Lower lobe of right lung (tissue), 2 donors: ENCODE measurements at regions not wholly inside any gene's neighbourhood (a gene's known extent, or its start where the extent isn't known, plus 50 kb on each side); places are given as distances from the start of the nearest gene placed in this dataset.

Experiments used
- ATAC-seq, 2 donors: fragments of 200-7000 bp; cut with Tn5 transposase; one replicate each; pipeline ENCODE4 v1.9.1; 2020 to 2022; ENCODE audit warnings: mild to moderate bottlenecking in 2 of 2, moderate library complexity in 2 of 2
- DNase-seq: peaks from one replicate; pipeline ENCODE4 v3.0.0-alpha.2; 2020
- H3K27ac ChIP-seq: fragments of 200-600 bp; one replicate; pipeline ENCODE4 v1.8.0; 2022
- H3K27me3 ChIP-seq: fragments of 200-600 bp; one replicate; pipeline ENCODE4 v1.8.0; 2022; ENCODE audit warnings: low read depth
- H3K36me3 ChIP-seq: fragments of 200-600 bp; one replicate; pipeline ENCODE4 v1.8.0; 2022; ENCODE audit warnings: mild to moderate bottlenecking
- H3K4me1 ChIP-seq: fragments of 200-600 bp; one replicate; pipeline ENCODE4 v1.8.0; 2022
- H3K4me3 ChIP-seq: fragments of 200-600 bp; one replicate; pipeline ENCODE4 v1.8.0; 2022; ENCODE audit warnings: mild to moderate bottlenecking
- H3K9me3 ChIP-seq: fragments of 200-600 bp; one replicate; pipeline ENCODE4 v1.8.0; 2022
- intact Hi-C: fragments of 100-400 bp; cut with DNase I; formaldehyde crosslinking; loops from one replicate; pipeline ENCODE4 v1.11.0; 2022
- TF ChIP-seq, protein P1 (sequence below): fragments of 200-600 bp; IDR thresholded peaks from one replicate; pipeline ENCODE4 v1.8.0; 2022; ENCODE audit warnings: antibody characterized with exemption, mild to moderate bottlenecking
- donor health status: DM: no; HTN: yes; CAD: no; lungs with severe emphysema.

DNA sequence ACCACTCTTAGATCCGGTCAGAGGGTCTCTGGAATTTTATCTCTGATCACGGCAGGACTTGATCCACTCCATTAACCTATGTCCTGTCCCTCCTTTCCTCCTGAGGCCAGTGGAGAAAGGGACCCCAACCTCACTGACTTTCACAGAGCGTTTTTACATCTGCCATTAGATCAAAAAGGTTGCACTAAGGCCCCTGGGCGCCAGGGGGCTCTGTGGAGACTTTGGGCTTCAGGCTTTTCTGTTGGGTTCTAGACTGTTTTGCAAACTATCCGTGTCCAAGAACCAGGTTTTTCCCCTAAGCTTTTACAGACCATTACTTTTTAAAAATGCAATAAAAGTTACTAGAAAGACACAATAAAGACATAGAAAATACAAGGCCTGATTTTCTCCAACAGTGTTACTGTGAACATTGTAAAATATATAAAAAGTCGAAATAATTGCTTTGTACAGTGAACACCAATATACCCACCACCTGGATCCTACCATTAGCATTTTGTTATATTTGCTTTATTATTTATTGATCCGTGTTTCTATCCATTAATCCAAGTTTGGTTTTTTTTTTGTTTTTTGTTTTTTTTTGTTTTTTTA, 159.7 kb downstream of the POLR2M start:
- intact Hi-C loops, result loop anchor here (10.0 kb wide), 2 partner anchors 111 to 199 kb away; partner anchors contain the start of gene ALDH1A2

DNA sequence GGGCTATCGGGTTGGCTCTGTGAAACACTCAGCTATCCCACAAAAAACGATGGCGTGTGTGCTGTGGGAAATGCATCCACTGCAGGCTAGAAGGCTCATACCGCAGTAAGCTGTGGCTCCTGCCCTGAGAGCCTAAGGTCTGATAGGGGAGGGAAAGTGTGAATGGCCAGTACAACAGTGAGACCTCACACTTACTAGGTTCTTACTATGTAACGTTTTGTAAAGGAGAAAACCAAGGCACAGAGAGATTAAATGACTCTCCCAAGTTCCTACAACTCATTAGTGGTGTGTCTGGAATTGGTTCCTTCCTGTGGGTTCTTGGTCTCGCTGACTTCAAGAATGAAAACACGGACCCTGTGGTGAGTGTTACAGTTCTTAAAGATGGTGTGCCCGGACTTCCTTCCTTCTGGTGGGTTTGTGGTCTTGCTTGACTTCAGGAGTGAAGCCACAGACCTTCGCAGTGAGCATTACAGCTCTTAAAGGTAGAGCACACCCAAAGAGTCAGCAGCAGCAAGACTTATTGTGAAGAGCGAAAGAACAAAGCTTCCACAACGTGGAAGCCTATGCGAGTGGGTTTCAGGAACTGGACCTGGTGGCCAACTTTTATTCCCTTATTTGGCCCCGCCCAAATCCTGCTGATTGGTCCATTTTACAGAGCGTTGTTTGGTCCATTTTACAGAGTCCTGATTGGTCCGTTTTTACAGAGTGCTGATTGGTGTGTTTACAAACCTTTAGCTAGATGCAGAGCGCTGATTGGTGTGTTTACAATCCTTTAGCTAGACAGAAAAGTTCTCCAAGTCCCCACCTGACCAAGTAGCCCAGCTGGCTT, 161.7 kb downstream of the POLR2M start:
- Histone ChIP-seq H3K9me3 (no peaks in the 10 kb centered on the region), H3K4me3 (no peak overlapping the region), H3K36me3 (no peaks in the 10 kb centered on the region), H3K27ac (no peak overlapping the region), H3K27me3 (no peaks in the 10 kb centered on the region), H3K4me1 (no peaks in the 10 kb centered on the region)
- intact Hi-C loops, result loop anchor here (10.0 kb wide), 2 partner anchors 113 to 197 kb away; partner anchors contain the start of gene ALDH1A2
- no peak for DNase-seq
- no peak for ATAC-seq
- TF ChIP-seq, protein P1, sequence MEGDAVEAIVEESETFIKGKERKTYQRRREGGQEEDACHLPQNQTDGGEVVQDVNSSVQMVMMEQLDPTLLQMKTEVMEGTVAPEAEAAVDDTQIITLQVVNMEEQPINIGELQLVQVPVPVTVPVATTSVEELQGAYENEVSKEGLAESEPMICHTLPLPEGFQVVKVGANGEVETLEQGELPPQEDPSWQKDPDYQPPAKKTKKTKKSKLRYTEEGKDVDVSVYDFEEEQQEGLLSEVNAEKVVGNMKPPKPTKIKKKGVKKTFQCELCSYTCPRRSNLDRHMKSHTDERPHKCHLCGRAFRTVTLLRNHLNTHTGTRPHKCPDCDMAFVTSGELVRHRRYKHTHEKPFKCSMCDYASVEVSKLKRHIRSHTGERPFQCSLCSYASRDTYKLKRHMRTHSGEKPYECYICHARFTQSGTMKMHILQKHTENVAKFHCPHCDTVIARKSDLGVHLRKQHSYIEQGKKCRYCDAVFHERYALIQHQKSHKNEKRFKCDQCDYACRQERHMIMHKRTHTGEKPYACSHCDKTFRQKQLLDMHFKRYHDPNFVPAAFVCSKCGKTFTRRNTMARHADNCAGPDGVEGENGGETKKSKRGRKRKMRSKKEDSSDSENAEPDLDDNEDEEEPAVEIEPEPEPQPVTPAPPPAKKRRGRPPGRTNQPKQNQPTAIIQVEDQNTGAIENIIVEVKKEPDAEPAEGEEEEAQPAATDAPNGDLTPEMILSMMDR, result no peak

More for the DNA sequence above, 159.7 kb downstream of the POLR2M start:
- Histone ChIP-seq H3K4me3 (no peak overlapping the region), H3K9me3 (no peaks in the 10 kb centered on the region), H3K27me3 (no peaks in the 10 kb centered on the region), H3K36me3 (no peaks in the 10 kb centered on the region), H3K4me1 (no peaks in the 10 kb centered on the region), H3K27ac (no peak overlapping the region)
- peak; percentile 72 to 83 for ATAC-seq
- peak; percentile 77 for DNase-seq
- TF ChIP-seq, protein P1, result peak; percentile 58

DNA sequence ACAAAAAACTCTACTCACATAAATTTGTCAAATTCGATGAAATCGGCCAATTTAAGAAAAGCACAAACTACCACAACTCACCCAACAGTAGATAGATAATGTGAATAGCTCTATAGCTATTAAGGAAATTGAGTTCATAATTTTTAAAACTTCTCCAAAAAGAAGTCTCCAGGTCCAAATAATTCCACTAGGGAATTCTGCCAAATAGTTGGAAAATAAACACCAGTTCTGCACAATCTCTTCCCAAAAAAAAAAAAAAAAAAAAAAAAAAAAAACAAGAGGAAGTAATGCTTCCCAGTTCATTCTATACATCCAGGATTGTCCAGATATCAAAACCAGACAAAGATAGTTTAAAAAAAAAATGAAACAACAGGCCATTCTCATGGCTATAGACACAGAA, 164.2 kb downstream of the POLR2M start:
- Histone ChIP-seq H3K27me3 (no peaks in the 10 kb centered on the region), H3K36me3 (no peaks in the 10 kb centered on the region), H3K9me3 (peaks cover 10% of the 10 kb centered on the region), H3K4me3 (no peak overlapping the region), H3K4me1 (no peaks in the 10 kb centered on the region), H3K27ac (no peak overlapping the region)
- intact Hi-C loops, result no loop called here
- ATAC-seq (no peak), DNase-seq (no peak)
- TF ChIP-seq, protein P1, result no peak

DNA sequence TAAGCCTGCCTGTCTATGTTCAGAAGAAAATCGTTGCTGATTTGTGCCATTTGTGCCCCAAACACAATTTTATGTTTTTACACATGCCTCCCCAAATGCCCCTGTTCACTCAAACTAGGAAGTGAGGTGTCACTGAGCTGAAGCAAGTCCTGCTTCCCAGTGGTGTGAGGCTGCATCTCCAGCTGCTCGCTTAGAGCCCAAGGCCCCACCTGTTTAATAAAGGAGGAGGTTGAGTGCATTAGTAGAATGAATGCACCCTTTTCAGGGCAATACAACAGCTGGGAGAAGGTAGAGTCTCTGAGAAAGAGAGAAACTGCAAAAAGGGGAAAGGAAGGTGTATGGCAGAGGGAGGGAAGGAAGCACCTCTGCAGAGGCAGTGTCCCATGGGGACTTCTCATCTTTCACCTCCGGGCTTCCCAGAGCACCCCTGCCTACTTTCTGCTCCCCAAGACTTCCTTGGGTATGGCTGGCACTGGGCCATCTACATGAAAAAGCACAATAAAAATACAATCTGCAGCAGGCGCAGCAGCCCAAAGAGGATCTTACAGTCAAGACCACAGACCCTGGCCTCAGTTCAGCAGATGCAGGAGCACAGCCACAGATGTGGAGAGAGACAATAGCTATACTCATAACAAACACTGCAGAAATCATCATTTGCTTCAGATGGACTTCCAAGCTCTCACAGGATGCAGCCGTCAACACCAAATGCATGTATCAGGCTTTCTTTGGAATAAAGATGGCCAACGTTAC, 165.9 kb downstream of the POLR2M start:
- H3K9me3 ChIP-seq, result peaks cover 10% of the 10 kb centered on the region
- no peaks in the 10 kb centered on the region for H3K36me3 ChIP-seq
- no peak for ATAC-seq
- H3K27me3 ChIP-seq, result no peaks in the 10 kb centered on the region
- no peak for DNase-seq
- TF ChIP-seq, protein P1, result no peak
- no peak overlapping the region for H3K27ac ChIP-seq
- H3K4me3 ChIP-seq, result no peak overlapping the region
- intact Hi-C loops, result no loop called here
- no peaks in the 10 kb centered on the region for H3K4me1 ChIP-seq

DNA sequence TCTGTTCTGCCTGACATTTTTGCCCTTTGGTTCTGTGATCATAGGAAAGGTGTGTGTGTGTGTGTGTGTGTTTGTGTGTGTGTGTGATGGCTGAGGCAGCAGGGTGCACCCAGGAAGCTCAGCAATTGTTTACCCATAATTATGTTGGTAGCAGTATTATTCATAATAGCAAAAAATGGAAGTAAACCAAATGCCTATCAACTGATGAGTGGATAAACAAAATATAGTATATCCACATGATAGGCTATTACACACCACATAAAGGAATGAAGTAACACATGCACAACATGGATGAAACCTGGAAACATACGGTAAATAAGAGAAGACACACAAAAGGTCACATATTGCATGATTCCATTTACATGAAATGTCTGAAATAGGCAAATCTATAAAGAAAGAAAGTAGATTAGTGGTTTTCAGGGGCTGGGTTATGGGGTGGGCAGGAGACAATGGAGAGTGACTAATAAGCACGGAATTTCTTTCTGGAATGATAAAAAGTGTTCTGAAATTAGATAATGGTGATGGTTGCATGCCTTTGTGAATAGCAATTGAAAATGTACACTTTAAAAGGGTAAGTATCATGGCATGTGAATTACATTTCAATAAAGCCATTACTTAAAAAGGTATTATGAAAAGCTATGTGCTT, 167.2 kb downstream of the POLR2M start:
- Histone ChIP-seq H3K4me1 (no peaks in the 10 kb centered on the region), H3K9me3 (peaks cover 10% of the 10 kb centered on the region), H3K27me3 (no peaks in the 10 kb centered on the region), H3K4me3 (no peak overlapping the region), H3K27ac (no peak overlapping the region), H3K36me3 (no peaks in the 10 kb centered on the region)
- intact Hi-C loops, result no loop called here
- ATAC-seq (no peak), DNase-seq (no peak)
- TF ChIP-seq, protein P1, result no peak
